Fibroblast of skin of right quadriceps (primary cell): ENCODE measurements at regions not wholly inside any gene's neighbourhood (a gene's known extent, or its start where the extent isn't known, plus 50 kb on each side); places are given as distances from the start of the nearest gene placed in this dataset.
A peak's percentile ranks its signal among the peaks of the same experiment; 100 is the strongest.

Source experiments
- DNase-seq: peaks from one replicate; pipeline ENCODE4 v3.0.0-alpha.2; 2013

DNA sequence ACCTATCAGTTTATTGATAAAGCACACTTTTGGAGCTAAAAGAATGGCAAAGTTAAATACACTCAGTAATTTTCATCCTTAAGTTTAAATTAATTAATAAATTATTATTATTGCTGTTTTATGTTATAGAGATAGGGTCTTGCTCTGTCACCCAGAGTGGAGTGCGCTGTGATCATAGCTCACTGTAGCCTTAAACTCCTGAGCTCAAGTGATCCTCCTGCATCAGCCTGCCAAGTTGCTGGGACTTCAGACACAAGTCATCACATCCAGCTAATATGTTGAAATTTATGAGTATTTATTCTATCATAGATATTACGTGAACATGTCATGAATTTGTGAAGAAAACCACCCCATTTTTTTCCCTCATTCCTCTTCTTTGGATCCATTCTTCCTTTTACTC lies 64.2 kb downstream of the GJA1 start:
- DNase-seq, result no peak

DNA sequence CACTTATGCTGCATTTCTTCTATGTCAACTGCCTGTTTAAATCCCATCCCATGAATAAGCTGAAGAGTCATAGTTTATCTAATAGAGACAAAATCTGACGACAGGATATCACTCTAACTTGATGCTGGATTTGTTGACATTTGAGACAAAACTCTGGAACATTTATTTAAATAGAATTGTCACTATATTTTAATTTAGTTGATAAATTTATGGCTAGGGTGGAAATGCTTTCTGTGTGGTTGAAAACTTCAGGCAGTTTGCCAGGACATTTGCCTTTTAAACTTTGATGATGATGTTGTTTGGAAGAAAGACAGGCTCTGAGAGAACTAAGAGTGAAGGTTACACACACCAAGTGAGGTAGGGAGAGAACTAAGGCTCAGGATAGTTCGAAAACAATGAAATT lies 68.1 kb downstream of the GJA1 start:
- peak; percentile 74 for DNase-seq

DNA sequence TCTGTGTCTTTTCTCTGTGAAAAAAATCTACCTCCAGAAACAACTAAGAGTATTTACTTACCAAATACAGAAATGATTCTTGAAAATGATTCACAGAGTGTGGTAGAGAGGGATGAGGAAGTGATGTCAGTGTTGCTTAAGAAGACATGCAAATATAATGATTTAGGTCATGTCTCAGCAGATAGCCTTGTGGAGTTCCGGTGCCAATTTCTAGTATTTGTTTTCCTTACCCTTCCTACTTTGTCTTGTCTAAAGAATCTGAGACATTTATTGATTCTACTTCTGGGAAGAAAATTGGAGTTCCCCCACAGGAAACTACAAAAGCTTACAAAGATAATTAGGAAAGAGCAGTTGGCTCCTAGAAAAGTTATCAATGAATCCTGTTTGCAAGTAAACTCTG lies 68.8 kb downstream of the GJA1 start:
- DNase-seq, result peak; percentile 87

DNA sequence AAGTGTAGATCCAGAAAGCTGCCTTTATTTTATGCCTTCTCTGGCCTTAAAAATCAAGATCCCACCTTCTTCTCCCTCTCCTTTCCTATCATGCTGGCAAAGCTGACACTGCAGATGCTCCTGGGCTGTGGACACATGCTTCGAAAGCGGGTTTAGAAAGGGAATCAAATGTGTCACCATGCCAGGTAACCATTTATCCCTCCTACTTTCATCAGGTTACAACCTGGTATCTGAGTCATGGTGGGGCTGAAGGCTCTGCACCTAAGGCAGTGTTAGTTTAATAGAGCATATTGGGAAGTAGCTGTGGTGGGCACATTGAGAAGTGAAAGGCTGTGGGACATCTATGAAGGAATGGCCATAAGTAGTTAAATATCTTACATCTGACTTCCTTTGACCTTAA lies 69.8 kb downstream of the GJA1 start:
- no peak for DNase-seq

DNA sequence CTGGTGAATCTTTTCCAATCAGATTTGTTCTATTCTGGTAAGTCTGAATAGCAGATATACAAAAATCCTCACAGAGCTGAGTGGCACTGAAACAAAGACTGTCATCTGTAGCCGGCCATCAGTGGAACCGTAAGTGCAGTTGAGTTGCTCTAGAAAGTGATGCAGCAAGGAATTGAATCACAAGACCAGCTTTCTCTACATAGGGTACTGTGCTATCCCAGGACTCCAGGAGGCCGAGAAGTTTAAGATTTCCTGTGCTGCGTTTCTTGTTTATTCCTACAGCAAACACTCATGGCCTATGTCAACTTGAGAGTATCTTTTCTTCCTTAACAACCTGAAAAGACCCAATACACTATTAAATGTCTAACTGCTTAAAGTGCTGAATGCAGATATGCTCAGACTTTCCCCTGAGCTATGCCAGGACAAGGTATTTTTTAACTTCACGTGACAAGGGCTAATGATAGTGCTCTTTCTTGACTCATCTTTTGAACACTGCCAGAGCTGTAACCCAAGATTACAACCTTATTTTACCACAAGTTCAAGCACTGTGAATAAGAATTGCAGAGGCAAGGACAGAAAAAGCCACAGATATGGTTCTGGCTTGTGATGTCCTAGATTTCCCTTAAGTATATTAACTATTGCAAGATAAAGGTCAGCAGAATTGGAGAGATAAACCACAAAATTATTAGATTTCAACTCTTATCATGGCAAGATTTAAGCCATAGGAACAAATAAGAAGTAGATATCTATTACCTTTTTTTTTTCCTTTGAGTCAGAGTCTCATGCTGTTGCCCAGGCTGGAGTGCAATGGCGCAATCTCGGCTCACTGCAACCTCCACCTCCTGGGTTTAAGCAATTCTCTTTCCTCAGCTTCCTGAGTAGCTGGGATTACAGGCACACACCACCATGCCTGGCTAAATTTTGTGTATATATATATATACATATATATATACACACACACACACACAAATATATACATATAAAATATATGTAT lies 71.6 kb downstream of the GJA1 start:
- peak; percentile 42 for DNase-seq

DNA sequence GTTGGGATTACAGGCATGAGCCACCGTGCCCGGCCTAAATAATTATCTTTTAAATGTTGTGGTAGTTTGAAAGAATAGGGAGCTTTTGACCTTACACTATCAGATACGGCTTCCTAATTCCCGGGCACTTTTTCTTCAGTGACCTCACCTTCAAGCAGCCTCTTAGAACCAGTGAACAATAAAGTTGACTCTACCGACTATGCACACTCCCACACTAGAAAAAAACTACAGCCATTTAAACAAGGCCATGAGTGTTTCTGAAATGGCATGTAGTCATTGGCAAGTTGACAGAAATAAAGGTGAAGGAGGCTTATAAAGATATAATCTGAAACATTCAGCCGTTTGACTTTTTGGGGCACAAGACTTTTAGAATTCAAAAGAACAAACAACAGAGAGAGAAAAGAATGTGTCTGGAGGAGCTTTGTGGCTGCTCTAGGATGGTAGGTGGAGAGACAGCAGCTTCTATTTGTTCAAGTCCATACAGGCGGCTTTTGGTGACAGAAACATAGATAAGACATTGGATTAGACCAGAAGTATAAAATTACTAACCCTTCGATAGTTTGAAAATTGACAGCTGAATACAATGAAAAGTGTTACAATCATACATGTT lies 75.2 kb downstream of the GJA1 start:
- no peak for DNase-seq

DNA sequence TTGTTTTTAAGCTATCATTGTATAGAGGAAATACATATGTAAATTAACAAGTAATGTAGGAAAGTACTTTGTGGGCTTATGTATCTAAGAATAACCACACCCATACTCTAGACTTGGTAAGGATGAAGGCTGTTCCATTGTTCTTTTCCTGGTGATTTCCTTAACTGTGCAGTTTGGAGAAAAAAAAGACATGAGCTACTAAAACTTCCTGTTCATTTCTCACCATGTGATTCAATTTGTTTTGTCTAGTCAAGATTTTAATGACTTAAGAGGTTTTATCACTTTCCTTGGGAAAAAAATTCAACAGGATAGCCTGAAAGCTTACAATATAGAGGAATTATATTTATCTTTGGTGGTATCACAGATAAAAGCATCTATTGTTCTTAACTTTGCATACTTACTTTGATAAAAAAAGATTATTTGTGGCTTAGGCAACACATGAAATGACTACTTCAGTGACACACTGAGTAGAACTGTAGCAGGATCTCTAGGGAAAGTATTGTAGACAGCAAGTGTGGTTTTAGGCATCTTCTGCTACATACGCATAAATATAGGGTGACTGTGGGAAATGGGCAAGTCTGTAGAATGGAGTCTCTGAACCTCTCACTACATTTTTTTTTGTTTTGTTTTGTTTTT lies 80.3 kb downstream of the GJA1 start:
- DNase-seq, result no peak

DNA sequence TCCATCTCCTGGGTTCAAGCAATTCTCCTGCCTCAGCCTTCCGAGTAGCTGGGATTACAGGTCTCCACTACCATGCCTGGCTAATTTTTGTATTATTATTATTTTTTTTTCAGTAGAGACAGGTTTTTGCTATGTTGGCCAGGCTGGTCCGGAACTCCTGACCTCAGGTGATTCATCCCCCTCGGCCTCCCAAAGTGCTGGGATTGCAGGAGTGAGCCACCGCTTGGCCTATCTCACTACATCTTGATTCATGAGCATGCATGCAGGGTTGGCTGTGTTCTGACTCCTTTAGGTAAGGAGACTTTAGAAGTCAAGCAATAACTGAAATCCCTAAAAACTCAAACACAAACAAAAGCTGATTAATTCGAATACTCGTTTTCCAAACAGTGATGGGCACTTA lies 80.9 kb downstream of the GJA1 start:
- DNase-seq, result no peak

DNA sequence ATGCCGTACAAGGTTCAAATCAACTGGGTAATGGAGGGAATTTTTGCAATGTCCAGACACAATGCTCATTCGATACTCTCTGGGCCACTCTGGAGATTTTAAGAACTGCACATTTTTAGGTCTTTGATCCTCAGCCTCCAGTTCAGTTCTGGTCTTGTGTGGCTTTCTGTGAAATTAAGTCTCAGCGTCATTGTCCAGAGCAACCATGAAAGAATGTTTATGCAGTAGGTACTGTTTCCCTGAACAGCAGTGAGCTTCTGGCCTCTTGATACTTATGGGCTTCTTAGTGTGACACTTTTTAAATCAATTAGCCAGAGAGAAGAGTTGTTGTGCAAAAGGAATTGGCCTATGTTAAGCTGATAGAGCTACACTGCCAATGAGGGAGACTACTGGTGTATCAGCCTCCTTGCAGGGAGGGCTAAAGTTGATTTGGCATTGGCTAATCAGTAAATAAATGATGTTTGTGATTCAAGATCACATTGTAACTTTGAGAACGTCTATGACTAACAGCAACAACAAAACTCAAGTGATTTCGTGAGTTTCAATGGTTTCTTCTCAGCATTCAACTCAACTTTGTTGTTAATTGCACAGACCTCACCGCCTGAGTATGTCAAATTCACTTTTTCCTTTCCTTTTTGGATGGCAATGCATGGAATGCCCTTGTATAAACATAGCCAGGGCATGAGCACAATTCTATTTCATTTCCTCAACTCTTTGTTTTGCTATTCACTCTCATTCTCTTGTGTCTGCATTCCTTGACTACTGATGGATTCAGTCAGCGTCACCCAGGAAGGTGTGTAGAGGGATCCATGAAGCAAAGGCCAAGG lies 85.1 kb downstream of the GJA1 start:
- DNase-seq, result peak; percentile 69

DNA sequence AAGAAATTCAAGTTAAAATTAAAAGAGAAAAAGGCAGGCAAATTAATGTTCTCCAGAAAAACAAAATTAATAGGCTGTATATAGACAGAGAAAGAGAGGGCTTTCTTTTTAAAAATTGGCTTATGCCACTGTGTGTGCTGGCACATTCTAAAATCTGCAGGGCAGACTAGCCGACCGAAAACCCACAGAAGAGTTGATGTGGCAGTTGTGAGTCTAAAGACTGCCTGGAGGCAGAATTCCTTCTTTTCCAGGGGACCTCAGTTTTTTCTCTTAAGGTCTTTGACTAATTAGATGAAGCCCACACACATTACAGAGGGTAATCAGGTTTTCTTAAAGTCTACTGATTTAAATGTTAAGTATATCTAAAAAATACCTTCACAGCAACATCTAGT lies 85.7 kb downstream of the GJA1 start:
- DNase-seq, result no peak

DNA sequence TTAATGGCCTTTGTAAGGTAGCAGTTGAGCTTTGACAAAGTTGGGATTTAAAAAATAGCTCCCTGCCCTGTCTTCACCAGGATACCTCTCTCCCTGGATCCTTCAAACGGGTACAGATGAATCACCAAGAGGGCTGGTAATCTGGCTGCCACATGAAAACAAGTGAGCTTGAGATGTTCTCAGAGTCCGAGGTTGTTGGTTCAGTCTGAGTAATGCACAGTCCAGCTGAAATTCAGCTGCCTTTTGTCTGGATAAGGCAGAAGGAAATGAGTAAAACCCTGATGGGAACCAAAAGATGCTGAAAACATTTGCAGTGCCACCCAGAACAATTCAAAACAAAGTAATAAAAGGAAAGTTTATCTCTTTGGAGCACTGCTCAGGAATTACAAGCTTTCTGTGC lies 86.8 kb downstream of the GJA1 start:
- peak; percentile 87 for DNase-seq

DNA sequence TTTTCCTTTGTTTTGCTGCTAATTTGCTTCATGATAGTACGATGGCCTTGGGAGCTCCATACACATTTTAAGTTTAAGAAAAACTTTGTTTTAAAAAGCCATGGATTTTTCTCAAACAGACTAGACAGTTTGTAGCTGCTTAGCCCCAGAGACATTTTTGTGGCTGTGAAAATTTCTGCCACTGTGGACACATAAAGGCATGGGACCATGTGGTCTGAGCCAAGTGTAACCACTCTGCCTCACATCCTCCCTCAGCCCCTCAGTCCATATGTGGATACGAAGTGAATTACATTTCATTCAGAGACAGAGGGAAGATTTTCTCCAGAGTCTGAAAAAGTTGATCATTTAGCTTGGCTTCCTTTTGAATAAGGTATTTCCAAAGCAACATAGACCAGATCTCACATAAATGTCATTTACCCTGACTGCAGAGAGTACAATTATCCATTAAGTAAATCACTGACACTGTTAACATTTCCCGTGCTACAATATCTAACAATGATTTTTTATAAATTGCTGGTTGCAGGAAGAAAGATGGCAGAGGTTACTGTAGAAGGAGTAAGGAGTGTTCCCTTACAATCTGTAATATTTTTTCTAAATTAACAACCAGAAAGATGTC lies 87.4 kb downstream of the GJA1 start:
- DNase-seq, result peak; percentile 38

DNA sequence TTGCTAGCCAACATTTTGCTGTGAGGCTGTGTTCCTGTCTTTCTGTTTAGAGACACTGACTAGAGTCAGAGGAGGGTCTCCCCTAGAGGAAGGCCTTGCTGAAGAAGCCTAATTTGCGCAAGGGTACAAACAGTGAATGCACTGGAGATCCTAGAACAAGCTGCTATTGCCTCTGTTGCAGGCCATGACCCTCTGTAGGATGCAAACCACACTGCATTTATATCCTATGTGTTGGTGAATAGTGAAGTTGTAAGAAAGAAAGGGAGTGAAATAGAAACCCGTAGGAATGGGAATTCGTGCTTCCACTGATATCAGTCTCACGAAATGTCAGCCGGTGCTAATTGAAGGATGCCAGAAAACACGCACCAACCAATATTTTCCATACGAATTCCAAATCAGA lies 88.2 kb downstream of the GJA1 start:
- DNase-seq, result no peak

DNA sequence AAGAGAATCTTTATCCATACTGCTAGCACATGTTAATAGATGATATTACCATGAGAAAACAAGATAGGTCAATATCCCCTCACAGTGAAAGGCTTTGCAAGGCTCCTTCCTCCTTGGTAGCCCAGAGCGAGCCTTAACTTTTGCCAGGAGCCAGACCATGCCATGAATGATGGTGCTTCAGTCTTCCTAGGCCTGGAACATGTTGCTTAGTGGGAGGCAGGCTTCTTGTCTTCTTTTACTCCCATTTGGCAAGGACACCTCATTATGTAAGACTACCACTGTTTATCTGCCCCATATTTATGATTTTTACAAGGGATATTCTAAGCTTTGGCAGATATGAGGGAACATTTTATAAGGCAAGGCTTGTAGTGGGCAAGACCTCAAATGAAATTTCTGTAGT lies 90.8 kb downstream of the GJA1 start:
- no peak for DNase-seq

DNA sequence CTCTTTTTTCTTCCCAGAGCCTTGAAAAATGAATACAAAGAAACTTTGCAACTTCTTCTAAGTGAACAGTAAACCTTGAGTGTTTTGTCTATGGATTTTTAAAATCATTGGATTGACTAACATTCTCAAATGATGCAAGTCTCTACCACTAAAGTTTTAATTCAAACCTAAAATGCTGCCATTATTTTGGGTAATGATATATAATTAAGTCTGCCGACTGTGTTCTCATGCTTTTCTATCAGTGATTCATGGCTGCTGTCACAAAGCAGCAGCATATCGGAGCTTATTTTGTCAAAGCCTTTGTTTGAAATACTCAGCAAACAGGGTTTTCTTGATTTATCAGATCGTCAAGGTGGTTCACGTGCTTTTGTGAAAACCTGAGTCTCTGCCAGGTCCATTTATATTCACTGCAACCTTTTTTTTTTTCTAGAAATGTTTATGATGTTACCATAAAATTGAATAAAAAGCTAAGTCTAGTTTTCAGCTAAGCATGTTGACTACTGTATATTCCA lies 96.3 kb downstream of the GJA1 start:
- DNase-seq, result no peak

DNA sequence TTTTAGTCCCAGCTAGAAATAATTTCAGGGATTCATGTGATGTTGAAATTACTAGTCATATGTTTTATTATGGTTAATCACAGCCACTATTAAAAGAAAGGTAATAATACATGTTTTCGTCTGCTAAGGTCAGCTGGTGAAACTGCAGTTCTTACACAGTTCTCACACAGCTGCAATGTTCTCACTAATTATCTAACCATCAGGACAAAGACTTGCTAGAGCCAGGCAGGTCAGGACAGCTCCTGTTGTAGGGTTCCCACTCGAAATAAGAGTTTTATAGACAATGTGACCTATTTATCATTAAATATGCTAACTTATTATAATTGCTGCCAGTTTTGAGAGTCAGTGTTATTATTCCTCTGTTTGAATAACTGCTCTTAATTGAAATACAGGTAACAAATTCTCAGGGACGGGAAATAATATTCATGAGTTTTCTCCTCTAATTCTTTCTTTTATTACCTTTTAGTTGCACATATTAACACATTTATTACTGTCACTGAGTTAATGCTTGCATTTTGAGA lies 97.9 kb downstream of the GJA1 start:
- no peak for DNase-seq

DNA sequence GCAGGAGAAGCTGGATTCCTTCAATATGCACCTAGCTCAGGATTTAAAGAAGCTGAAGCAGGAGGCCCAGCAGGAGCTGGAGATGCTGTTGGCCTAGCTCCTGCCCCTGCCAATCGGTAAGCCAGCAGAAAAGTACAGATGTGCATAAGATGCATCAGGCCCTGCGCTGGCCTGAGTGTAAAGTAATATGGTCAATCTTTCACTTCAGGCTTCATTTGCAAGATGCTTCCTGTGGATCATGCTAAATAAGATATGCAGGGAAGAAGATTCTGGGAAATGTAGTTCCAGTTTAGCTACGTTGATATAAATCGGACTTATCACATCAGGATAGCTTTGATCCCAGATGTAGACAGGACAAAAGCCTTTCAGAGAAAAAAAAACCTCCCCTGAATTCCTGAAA lies 100.3 kb downstream of the GJA1 start:
- DNase-seq, result no peak

DNA sequence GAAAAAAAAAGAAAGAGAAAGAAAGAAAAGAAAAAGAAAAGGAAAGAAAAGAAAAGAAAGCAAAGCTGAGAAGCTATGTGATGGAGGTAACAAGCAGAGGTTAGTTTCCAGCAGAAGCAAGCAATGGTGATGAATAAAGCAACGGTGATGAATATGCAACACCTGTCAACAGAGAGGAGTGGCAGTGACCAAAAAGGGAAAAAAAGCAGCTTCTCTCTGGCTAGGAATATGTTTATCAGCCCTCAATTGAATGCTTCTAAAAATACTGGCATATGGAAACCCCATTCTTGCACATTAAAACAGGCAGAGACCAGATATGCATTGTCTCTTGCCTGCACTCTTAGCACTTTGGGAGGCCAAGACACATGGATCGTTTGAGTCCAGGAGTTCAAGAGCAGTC lies 100.9 kb downstream of the GJA1 start:
- no peak for DNase-seq

DNA sequence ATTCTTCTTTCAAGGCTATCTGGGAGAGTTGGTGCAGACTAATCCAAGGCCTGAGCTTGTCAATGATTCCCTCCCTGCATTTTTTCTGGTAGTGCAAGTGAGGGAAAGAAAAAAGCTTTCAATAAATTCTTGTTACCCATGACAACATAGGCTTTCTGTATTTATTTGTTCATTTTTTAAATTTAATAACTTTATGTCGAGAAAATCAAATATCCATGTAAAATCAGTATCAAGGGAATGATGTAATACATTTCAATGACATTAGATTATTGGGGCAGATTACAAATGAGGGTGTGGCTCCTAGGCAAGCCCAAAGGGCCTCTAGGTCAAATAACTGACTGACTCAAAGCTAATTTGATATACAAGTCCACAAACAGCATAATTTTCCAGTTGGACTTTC lies 104.0 kb downstream of the GJA1 start:
- no peak for DNase-seq

DNA sequence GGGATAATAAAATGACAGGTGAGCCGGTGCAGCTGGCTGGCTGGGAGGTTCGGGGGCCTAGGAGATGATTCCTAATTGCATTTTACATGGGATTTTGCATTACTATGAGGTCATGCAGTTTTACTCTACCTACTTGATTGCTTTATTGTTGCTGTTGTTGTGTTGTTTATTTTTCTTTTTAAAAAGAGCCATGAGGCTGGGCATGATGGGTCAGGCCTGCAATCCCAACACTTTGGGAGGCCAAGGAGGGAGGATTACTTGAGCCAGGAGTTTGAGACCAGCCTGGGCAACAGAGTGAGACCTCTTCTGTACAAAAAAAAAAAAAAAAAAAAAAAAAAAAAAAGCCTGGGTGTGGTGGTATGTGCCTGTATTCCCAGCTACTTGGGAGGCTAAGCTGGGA lies 104.8 kb downstream of the GJA1 start:
- DNase-seq, result no peak

DNA sequence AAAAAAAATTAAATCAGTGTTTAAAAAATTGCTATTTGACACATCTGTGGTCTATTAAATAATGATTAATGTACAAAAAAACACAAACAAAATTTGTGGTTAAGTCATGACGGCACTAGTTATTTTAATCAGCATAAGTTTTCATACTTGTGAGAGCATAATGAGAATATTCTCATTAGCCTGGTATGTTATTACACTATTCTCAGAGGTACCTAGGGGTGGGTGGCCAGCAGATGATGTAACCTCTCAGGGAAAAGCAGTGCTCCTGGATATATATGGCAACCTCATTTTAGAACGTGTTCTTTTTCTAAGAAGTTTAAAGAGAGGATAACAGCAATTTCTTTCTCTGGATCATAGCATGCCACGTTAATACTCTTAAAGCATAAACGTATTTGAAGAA lies 109.2 kb downstream of the GJA1 start:
- peak; percentile 67 for DNase-seq

DNA sequence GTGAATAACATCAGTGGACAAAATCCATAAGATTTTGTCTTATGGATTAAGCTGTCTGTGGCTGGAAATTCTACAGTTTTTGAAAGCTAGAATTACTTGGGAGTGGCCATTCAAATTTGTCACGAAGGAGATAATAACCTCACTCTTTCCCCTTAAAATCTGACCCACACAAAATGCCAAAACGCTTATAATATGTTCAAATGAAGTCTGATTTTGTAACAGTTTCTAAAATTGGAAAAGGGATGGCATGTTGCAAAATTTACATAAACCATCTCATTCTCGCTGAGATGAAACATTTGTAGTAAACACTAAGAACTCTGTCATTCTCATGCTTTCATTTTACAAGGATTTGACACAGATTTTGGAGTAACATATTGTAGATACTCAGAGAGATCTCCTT lies 112.7 kb downstream of the GJA1 start:
- DNase-seq, result no peak
